ENCODE measurements at regions not wholly inside any gene's neighbourhood (a gene's known extent, or its start where the extent isn't known, plus 50 kb on each side); places are given as distances from the start of the nearest gene placed in this dataset.
A peak's percentile ranks its signal among the peaks of the same experiment; 100 is the strongest.

DNA sequence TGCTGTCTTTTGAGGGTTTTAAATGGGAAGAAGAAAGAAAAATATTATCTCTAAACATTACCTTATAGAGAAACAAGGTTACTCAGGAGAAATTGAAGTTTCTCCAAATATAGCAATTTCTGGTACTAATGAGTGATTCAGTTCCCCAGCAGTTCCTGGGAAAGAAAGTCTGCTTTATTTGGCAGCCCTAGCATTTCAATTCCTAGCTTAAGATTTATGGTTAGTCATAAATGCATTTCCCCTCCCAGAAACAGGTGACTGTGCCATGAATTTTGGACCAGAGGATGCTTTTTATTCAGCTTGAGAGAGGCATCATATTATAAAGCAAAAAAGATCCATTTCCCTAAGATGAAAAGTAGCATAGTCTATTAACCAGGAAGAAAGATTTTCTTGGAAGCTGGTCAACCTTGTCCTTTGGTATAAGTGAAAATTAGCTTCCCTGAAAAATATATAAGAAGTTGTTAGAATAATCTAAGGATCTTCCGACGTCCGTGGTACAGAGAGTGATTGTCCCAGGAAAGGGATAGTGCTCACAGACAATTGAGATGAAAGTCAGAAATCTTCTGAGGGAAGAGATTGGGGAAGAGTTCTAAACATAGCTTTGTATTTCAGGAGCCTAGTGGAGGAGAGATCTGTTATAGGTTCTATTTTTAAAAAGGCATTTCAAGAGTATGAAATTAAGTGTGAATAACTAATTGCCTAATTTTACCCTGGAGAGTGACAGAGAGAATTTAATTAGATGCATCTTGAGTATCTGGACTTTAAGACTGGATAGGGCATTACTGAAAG, 164.9 kb downstream of the ESM1 start:
- no peak for TF ChIP-seq POLR2AphosphoS5 (IDR thresholded peaks at IDR 0.05)
- no peak for TF ChIP-seq EP300 (IDR thresholded peaks at IDR 0.05)
- TF ChIP-seq, protein P1, sequence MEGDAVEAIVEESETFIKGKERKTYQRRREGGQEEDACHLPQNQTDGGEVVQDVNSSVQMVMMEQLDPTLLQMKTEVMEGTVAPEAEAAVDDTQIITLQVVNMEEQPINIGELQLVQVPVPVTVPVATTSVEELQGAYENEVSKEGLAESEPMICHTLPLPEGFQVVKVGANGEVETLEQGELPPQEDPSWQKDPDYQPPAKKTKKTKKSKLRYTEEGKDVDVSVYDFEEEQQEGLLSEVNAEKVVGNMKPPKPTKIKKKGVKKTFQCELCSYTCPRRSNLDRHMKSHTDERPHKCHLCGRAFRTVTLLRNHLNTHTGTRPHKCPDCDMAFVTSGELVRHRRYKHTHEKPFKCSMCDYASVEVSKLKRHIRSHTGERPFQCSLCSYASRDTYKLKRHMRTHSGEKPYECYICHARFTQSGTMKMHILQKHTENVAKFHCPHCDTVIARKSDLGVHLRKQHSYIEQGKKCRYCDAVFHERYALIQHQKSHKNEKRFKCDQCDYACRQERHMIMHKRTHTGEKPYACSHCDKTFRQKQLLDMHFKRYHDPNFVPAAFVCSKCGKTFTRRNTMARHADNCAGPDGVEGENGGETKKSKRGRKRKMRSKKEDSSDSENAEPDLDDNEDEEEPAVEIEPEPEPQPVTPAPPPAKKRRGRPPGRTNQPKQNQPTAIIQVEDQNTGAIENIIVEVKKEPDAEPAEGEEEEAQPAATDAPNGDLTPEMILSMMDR (IDR thresholded peaks at IDR 0.05) = no peak
- no peak for TF ChIP-seq POLR2A (IDR thresholded peaks at IDR 0.05)
- Histone ChIP-seq H3K4me1 (peaks cover 0 to 11% (median 2%) of the 10 kb centered on the region in 3 donors), H3K9me3 (no peaks in the 10 kb centered on the region), H3K27me3 (no peaks in the 10 kb centered on the region), H3K27ac (no peak overlapping the region), H3K36me3 (no peaks in the 10 kb centered on the region), H3K4me3 (no peak overlapping the region)
- no peak for ATAC-seq
- 45 to 68% methylated on average over 3 of the region's 3 CpGs for WGBS, 2 donors (ENCODE audit: low coverage in 1 of 2)

DNA sequence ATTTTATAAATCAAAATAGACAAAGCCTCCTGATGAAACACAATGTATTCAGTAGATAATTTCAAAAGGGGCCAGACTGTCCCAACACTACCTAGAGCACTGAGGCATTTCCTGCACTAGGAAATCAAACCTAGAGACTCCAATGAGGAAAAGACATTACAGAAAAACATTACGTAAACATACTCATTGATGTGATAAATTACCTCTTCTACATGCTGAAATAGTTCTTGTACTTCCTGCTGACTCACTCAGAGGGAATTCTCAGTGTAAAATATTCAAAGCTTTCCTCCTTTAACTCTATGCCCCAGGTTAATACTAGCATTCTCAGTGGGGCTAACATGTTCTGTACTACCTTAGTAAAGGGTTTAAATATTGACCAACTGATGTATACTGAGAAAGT, 178.0 kb downstream of the ESM1 start:
- no peaks in the 10 kb centered on the region for H3K9me3 ChIP-seq
- no peaks in the 10 kb centered on the region for H3K27me3 ChIP-seq
- peak; percentile 43 for ATAC-seq
- TF ChIP-seq POLR2A (IDR thresholded peaks at IDR 0.05) (no peak), POLR2AphosphoS5 (IDR thresholded peaks at IDR 0.05) (peak; percentile 14)
- H3K4me3 ChIP-seq = no peak overlapping the region
- no peak overlapping the region for H3K27ac ChIP-seq
- WGBS, 2 donors (ENCODE audit: low coverage in 1 of 2) = 14 to 17% methylated on average over 1 of the region's 1 CpG
- no peaks in the 10 kb centered on the region for H3K4me1 ChIP-seq
- no peaks in the 10 kb centered on the region for H3K36me3 ChIP-seq

DNA sequence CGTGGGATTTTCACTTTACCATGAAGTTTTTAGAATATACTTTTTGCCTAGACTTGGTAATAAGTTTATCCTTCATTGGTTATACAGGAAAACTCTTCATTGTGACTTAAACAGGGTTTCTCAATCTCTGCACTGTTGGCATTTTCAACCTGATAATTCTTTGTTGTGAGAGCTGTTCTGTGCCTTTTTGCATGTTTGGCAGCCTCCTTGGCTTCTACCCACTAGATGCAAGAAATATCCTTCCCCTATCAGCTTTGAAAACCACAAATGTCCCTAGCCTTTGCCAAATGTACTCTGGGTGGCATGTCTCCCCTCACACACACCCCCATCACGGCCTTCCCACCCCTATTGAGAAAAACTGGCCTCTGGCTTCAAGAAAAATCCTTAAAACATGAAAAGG, 180.9 kb downstream of the ESM1 start:
- TF ChIP-seq, protein P1 (IDR thresholded peaks at IDR 0.05) = no peak
- TF ChIP-seq POLR2A (IDR thresholded peaks at IDR 0.05) = no peak
- TF ChIP-seq EP300 (IDR thresholded peaks at IDR 0.05) = no peak
- no peak for TF ChIP-seq POLR2AphosphoS5 (IDR thresholded peaks at IDR 0.05)
- H3K27me3 ChIP-seq = no peaks in the 10 kb centered on the region
- no peak overlapping the region for H3K27ac ChIP-seq
- no peaks in the 10 kb centered on the region for H3K4me1 ChIP-seq
- H3K9me3 ChIP-seq = no peaks in the 10 kb centered on the region
- WGBS, 2 donors (ENCODE audit: low coverage in 1 of 2) = 40 to 65% methylated on average over 1 to 2 of the region's 2 CpGs
- no peak for ATAC-seq
- H3K36me3 ChIP-seq = no peaks in the 10 kb centered on the region
- no peak overlapping the region for H3K4me3 ChIP-seq

DNA sequence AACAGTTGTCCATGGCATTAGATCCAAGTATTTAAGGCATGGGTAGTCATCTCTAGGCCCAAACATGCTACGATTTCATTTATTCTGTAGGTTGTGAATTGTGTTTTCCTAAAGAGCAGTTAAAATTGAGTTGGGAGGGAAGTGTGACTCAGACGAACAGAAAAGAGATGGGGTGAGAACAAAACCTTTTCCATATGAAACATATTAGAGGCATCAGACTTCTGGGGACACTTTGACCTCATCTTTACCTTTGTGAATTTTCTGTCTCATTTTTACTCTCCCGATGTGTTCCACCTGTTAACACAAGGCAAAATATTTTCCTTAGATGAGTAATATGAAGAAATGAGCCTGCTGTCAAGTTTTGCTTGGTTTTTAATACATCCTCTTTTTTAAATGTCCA, 181.3 kb downstream of the ESM1 start:
- Histone ChIP-seq H3K4me3 (no peak overlapping the region), H3K4me1 (no peaks in the 10 kb centered on the region), H3K9me3 (no peaks in the 10 kb centered on the region), H3K36me3 (no peaks in the 10 kb centered on the region), H3K27me3 (no peaks in the 10 kb centered on the region), H3K27ac (no peak overlapping the region)
- 61 to 69% methylated on average over 3 of the region's 3 CpGs for WGBS, 2 donors (ENCODE audit: low coverage in 1 of 2)
- ATAC-seq = no peak
- TF ChIP-seq EP300 (IDR thresholded peaks at IDR 0.05) = no peak
- TF ChIP-seq, protein P1 (IDR thresholded peaks at IDR 0.05) = no peak
- no peak for TF ChIP-seq POLR2A (IDR thresholded peaks at IDR 0.05)
- TF ChIP-seq POLR2AphosphoS5 (IDR thresholded peaks at IDR 0.05) = no peak

DNA sequence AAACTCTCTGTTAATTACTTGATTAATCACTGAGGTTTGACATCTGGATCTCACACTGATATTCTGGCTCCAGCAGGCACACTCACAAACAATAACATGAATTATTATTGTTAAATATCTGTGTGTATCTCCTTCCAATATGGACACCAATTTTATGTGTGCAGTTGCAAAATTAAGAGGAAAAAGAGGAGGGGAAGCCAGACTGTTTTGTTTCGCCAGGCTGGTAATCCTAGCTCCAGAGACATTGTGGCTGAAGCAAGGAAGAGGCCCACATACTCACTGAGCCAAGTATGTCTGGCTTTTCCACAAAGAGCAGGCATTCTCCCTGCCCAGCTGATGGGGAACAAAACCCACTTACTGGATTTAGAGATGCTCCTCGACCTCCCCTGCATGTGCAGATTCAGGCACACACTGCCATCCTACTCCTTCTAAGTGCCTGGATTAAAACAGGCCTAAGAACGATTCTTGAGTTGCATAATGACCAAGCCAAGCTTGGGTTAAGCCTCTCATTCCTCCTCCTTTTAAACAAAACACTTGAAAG, 181.9 kb downstream of the ESM1 start:
- no peak overlapping the region for H3K4me3 ChIP-seq

More for the DNA sequence above, 181.9 kb downstream of the ESM1 start:
- Histone ChIP-seq H3K27me3 (no peaks in the 10 kb centered on the region), H3K4me1 (no peaks in the 10 kb centered on the region), H3K36me3 (no peaks in the 10 kb centered on the region), H3K27ac (peak overlapping the region in 1 of 4 donors; percentile 3), H3K9me3 (no peaks in the 10 kb centered on the region)
- WGBS, 2 donors (ENCODE audit: low coverage in 1 of 2) = 36 to 46% methylated on average over 2 of the region's 3 CpGs
- ATAC-seq = no peak
- TF ChIP-seq POLR2AphosphoS5 (IDR thresholded peaks at IDR 0.05) (no peak), EP300 (IDR thresholded peaks at IDR 0.05) (no peak)
- TF ChIP-seq, protein P1 (IDR thresholded peaks at IDR 0.05) = no peak
